Skeletal muscle satellite cell (primary cell): ENCODE measurements at regions not wholly inside any gene's neighbourhood (a gene's known extent, or its start where the extent isn't known, plus 50 kb on each side); places are given as distances from the start of the nearest gene placed in this dataset.

Experiments
- H3K27me3 ChIP-seq: 2 replicates; pipeline ENCODE4 v1.7.0; 2013; ENCODE audit warnings: low read length; ENCODE audit not compliant: control insufficient read depth, insufficient read depth
- H3K36me3 ChIP-seq: 2 replicates; pipeline ENCODE4 v1.7.0; 2013; ENCODE audit warnings: mild to moderate bottlenecking, control low read depth, low read length; ENCODE audit not compliant: insufficient read depth
- H3K4me1 ChIP-seq: 2 replicates; pipeline ENCODE4 v1.7.0; 2013; ENCODE audit warnings: low read length; ENCODE audit not compliant: control insufficient read depth, insufficient read depth
- H3K4me2 ChIP-seq: 2 replicates; pipeline ENCODE4 v1.7.0; 2013; ENCODE audit warnings: mild to moderate bottlenecking, low read length
- H3K4me3 ChIP-seq: 2 replicates; pipeline ENCODE4 v1.7.0; 2013; ENCODE audit warnings: low read length
- H3K9ac ChIP-seq: 2 replicates; pipeline ENCODE4 v1.7.0; 2013; ENCODE audit warnings: mild to moderate bottlenecking, low read depth, low read length, moderate library complexity
- H3K9me3 ChIP-seq: replicated peaks from 2 replicates; pipeline ENCODE4 v1.7.0; 2013; ENCODE audit warnings: mild to moderate bottlenecking, control low read depth, low read length

GRCh38 chr11:44444770-44445321 lies 120.6 kb upstream of the CD82 start:
- H3K27me3 ChIP-seq: peaks cover 16% of the 10 kb centered on the region
- no peak overlapping the region for H3K4me3 ChIP-seq
- no peaks in the 10 kb centered on the region for H3K36me3 ChIP-seq

GRCh38 chr11:44445500-44446365 lies 119.7 kb upstream of the CD82 start:
- no peak overlapping the region for H3K9ac ChIP-seq

More at GRCh38 chr11:44444770-44445321, 120.6 kb upstream of the CD82 start:
- Histone ChIP-seq H3K9ac (no peak overlapping the region), H3K4me2 (no peak overlapping the region), H3K4me1 (no peaks in the 10 kb centered on the region), H3K9me3 (no peaks in the 10 kb centered on the region)

GRCh38 chr11:44446366-44446762 lies 119.1 kb upstream of the CD82 start:
- Histone ChIP-seq H3K36me3 (no peaks in the 10 kb centered on the region), H3K9ac (no peak overlapping the region), H3K4me3 (no peak overlapping the region), H3K9me3 (no peaks in the 10 kb centered on the region), H3K27me3 (peaks cover 23% of the 10 kb centered on the region), H3K4me1 (no peaks in the 10 kb centered on the region), H3K4me2 (no peak overlapping the region)

More at GRCh38 chr11:44445500-44446365, 119.7 kb upstream of the CD82 start:
- H3K9me3 ChIP-seq: no peaks in the 10 kb centered on the region
- H3K4me2 ChIP-seq: no peak overlapping the region
- H3K36me3 ChIP-seq: no peaks in the 10 kb centered on the region
- no peak overlapping the region for H3K4me3 ChIP-seq
- peaks cover 20% of the 10 kb centered on the region for H3K27me3 ChIP-seq
- H3K4me1 ChIP-seq: no peaks in the 10 kb centered on the region

- Histone ChIP-seq H3K4me2 (no peak overlapping the region), H3K9ac (no peak overlapping the region), H3K36me3 (no peaks in the 10 kb centered on the region), H3K27me3 (peaks cover 24% of the 10 kb centered on the region), H3K4me3 (no peak overlapping the region), H3K4me1 (no peaks in the 10 kb centered on the region), H3K9me3 (no peaks in the 10 kb centered on the region)
Measured at GRCh38 chr11:44446996-44447771, 118.3 kb upstream of the CD82 start.

GRCh38 chr11:44450295-44450932 lies 115.0 kb upstream of the CD82 start:
- H3K4me2 ChIP-seq: no peak overlapping the region
- H3K4me3 ChIP-seq: no peak overlapping the region
- peaks cover 40% of the 10 kb centered on the region for H3K27me3 ChIP-seq
- H3K36me3 ChIP-seq: no peaks in the 10 kb centered on the region
- no peaks in the 10 kb centered on the region for H3K4me1 ChIP-seq
- no peaks in the 10 kb centered on the region for H3K9me3 ChIP-seq
- H3K9ac ChIP-seq: no peak overlapping the region

GRCh38 chr11:44451706-44452105 lies 113.8 kb upstream of the CD82 start:
- Histone ChIP-seq H3K4me2 (no peak overlapping the region), H3K4me3 (no peak overlapping the region), H3K36me3 (no peaks in the 10 kb centered on the region), H3K27me3 (peaks cover 42% of the 10 kb centered on the region), H3K9me3 (no peaks in the 10 kb centered on the region), H3K9ac (no peak overlapping the region), H3K4me1 (no peaks in the 10 kb centered on the region)

GRCh38 chr11:44452827-44453572 lies 112.5 kb upstream of the CD82 start:
- Histone ChIP-seq H3K4me2 (no peak overlapping the region), H3K4me1 (no peaks in the 10 kb centered on the region), H3K4me3 (no peak overlapping the region), H3K9ac (no peak overlapping the region), H3K9me3 (no peaks in the 10 kb centered on the region), H3K27me3 (peaks cover 52% of the 10 kb centered on the region), H3K36me3 (no peaks in the 10 kb centered on the region)

- Histone ChIP-seq H3K36me3 (no peaks in the 10 kb centered on the region), H3K9me3 (no peaks in the 10 kb centered on the region), H3K4me1 (no peaks in the 10 kb centered on the region), H3K27me3 (peaks cover 51% of the 10 kb centered on the region), H3K4me2 (no peak overlapping the region), H3K9ac (no peak overlapping the region), H3K4me3 (no peak overlapping the region)
Measured at GRCh38 chr11:44453871-44454270, 111.6 kb upstream of the CD82 start.

GRCh38 chr11:44454666-44455065 lies 110.8 kb upstream of the CD82 start:
- no peaks in the 10 kb centered on the region for H3K9me3 ChIP-seq
- no peaks in the 10 kb centered on the region for H3K36me3 ChIP-seq
- H3K4me3 ChIP-seq: no peak overlapping the region
- H3K4me1 ChIP-seq: no peaks in the 10 kb centered on the region
- peaks cover 56% of the 10 kb centered on the region for H3K27me3 ChIP-seq
- H3K4me2 ChIP-seq: no peak overlapping the region
- no peak overlapping the region for H3K9ac ChIP-seq

- H3K9me3 ChIP-seq: no peaks in the 10 kb centered on the region
- H3K4me1 ChIP-seq: no peaks in the 10 kb centered on the region
- no peak overlapping the region for H3K4me3 ChIP-seq
- H3K4me2 ChIP-seq: no peak overlapping the region
- no peaks in the 10 kb centered on the region for H3K36me3 ChIP-seq
- H3K27me3 ChIP-seq: peaks cover 55% of the 10 kb centered on the region
- H3K9ac ChIP-seq: no peak overlapping the region
Measured at GRCh38 chr11:44456544-44457300, 108.7 kb upstream of the CD82 start.
